IMR-90 (cell line): ENCODE measurements at regions not wholly inside any gene's neighbourhood (a gene's known extent, or its start where the extent isn't known, plus 50 kb on each side); places are given as distances from the start of the nearest gene placed in this dataset.
"Not testable (repeated sequence)": the region's sequence is repeated elsewhere in the genome, so short reads cannot be mapped to it uniquely, and the experiment has no call there.

Experiments used
- ATAC-seq: fragments of 200-7000 bp; cut with Tn5 transposase; 2 replicates; pipeline ENCODE4 v1.9.1; 2020; ENCODE audit warnings: low read depth, mild to moderate bottlenecking, moderate library complexity
- BruUV-seq: library from RNA; stranded (reverse); fragments of 400-500 nt; replicated peaks from 2 replicates; lab custom pipeline; 2021; lab: Mats Ljungman, UMichigan
- CTCF ChIA-PET: fragments of 300-600 bp; formaldehyde crosslinking; extraction: SDS; loops from one replicate; lab custom pipeline; 2021; ENCODE audit warnings: antibody characterized with exemption; lab: Yijun Ruan, JAX
- POLR2A ChIA-PET: fragments of 300-600 bp; sonication (Branson Sonifier 250); formaldehyde crosslinking; loops from one replicate; lab custom pipeline; 2022; ENCODE audit warnings: antibody characterized with exemption; ENCODE audit not compliant: unreplicated experiment; lab: Charles Lee
- DNase-seq: peaks from one replicate; pipeline ENCODE4 v3.0.0; 2013
- H2AFZ ChIP-seq: replicated peaks from 2 replicates; pipeline ENCODE3; 2013; ENCODE audit warnings: low read length, mild to moderate bottlenecking; ENCODE audit not compliant: poor library complexity
- H2AK5ac ChIP-seq: 2 replicates; pipeline ENCODE4 v1.6.1; 2013; ENCODE audit warnings: low read depth, low read length, inconsistent platforms
- H2AK9ac ChIP-seq: replicated peaks from 2 replicates; pipeline ENCODE3; 2013; ENCODE audit warnings: mild to moderate bottlenecking, low read depth, low read length, moderate library complexity; ENCODE audit not compliant: poor library complexity
- H2BK120ac ChIP-seq: 2 replicates; pipeline ENCODE4 v1.6.1; 2013; ENCODE audit warnings: low read depth, low read length, inconsistent platforms
- H2BK15ac ChIP-seq: 3 replicates; pipeline ENCODE4 v1.6.1; 2013; ENCODE audit warnings: low read depth, low read length, inconsistent platforms
- H2BK20ac ChIP-seq: 2 replicates; pipeline ENCODE4 v1.6.1; 2013; ENCODE audit warnings: low read depth, mild to moderate bottlenecking, inconsistent platforms, low read length, moderate library complexity
- H2BK5ac ChIP-seq: 2 replicates; pipeline ENCODE4 v1.6.1; 2013; ENCODE audit warnings: mild to moderate bottlenecking, low read depth, low read length, inconsistent platforms; ENCODE audit not compliant: poor library complexity, severe bottlenecking
- H3K14ac ChIP-seq: replicated peaks from 2 replicates; pipeline ENCODE4 v1.6.1; 2013; ENCODE audit warnings: low read depth, low read length, inconsistent platforms
- H3K18ac ChIP-seq: 2 replicates; pipeline ENCODE4 v1.6.1; 2013; ENCODE audit warnings: low read depth, low read length, control low read depth
- H3K23ac ChIP-seq: 2 replicates; pipeline ENCODE4 v1.6.1; 2013; ENCODE audit warnings: low read depth, low read length, inconsistent platforms
- H3K27ac ChIP-seq: 2 replicates; pipeline ENCODE4 v1.5.1; 2013; ENCODE audit warnings: mild to moderate bottlenecking, control low read depth, low read length; ENCODE audit not compliant: insufficient read depth
- H3K27me3 ChIP-seq: 2 replicates; pipeline ENCODE4 v1.6.1; 2013; ENCODE audit warnings: low read length; ENCODE audit not compliant: control insufficient read depth, insufficient read depth
- H3K36me3 ChIP-seq: 2 replicates; pipeline ENCODE4 v1.6.1; 2013; ENCODE audit warnings: low read length, mixed read lengths; ENCODE audit not compliant: control insufficient read depth, insufficient read depth
- H3K4ac ChIP-seq: 2 replicates; pipeline ENCODE4 v1.6.1; 2013; ENCODE audit warnings: low read depth, low read length, inconsistent platforms
- H3K4me1 ChIP-seq: 2 replicates; pipeline ENCODE4 v1.6.1; 2013; ENCODE audit warnings: low read length, mixed read lengths; ENCODE audit not compliant: control insufficient read depth, insufficient read depth
- H3K4me2 ChIP-seq: 2 replicates; pipeline ENCODE4 v1.6.1; 2013; ENCODE audit warnings: low read depth, mild to moderate bottlenecking, control low read depth, low read length, moderate library complexity
- H3K4me3 ChIP-seq: 2 replicates; pipeline ENCODE4 v1.5.1; 2013; ENCODE audit warnings: low read depth, mild to moderate bottlenecking, control low read depth, low read length, moderate library complexity; ENCODE audit not compliant: insufficient read depth
- H3K56ac ChIP-seq: 2 replicates; pipeline ENCODE4 v1.6.1; 2013; ENCODE audit warnings: low read length, inconsistent platforms; ENCODE audit not compliant: insufficient read depth; ENCODE audit errors: extremely low read depth
- H3K79me1 ChIP-seq, 2 experiments: 2 replicates each; pipeline ENCODE4 v1.6.1; 2013; ENCODE audit warnings: low read length in 2 of 2, inconsistent platforms in 1 of 2, low read depth in 1 of 2
- H3K9ac ChIP-seq: 2 replicates; pipeline ENCODE4 v1.6.1; 2013; ENCODE audit warnings: low read depth, low read length, control low read depth
- H3K9me1 ChIP-seq: 2 replicates; pipeline ENCODE4 v1.6.1; 2013; ENCODE audit warnings: low read length, inconsistent platforms; ENCODE audit not compliant: insufficient read depth
- H3K9me3 ChIP-seq: 2 replicates; pipeline ENCODE4 v1.6.1; 2013; ENCODE audit warnings: low read length; ENCODE audit not compliant: control insufficient read depth, insufficient read depth
- H4K20me1 ChIP-seq: 2 replicates; pipeline ENCODE4 v1.6.1; 2013; ENCODE audit warnings: low read length, inconsistent platforms; ENCODE audit not compliant: insufficient read depth
- H4K5ac ChIP-seq: 2 replicates; pipeline ENCODE4 v1.6.1; 2013; ENCODE audit warnings: mild to moderate bottlenecking, low read depth, low read length, control low read depth
- H4K8ac ChIP-seq, 2 experiments: 2 replicates each; pipeline ENCODE4 v1.6.1; 2013; ENCODE audit warnings: low read depth in 2 of 2, low read length in 2 of 2, control low read depth in 1 of 2, inconsistent platforms in 1 of 2
- H4K91ac ChIP-seq: 2 replicates; pipeline ENCODE4 v1.6.1; 2013; ENCODE audit warnings: low read depth, low read length, inconsistent platforms; ENCODE audit not compliant: insufficient read depth
- CEBPB ChIP-seq: IDR thresholded peaks from 2 replicates; pipeline ENCODE4 v1.6.1; 2012; ENCODE audit warnings: low read depth, low read length, improper control_type of control experiment
- WGBS, 2 experiments: methylation state at CpG; one replicate each; pipeline versions ENCODE4 v1.1.5 to v1.1.7; 2013; ENCODE audit warnings: missing lambda C conversion rate in 2 of 2; ENCODE audit not compliant: insufficient read length in 1 of 2; ENCODE audit errors: extremely low coverage in 2 of 2; 5-methylcytosine and 5-hydroxymethylcytosine counted together
- dilution Hi-C: fragments of 300-500 bp; cut with HindIII; formaldehyde crosslinking; loops from one replicate; pipeline ENCODE4 v1.14.3; 2018; ENCODE audit warnings: low sequenced_read_pairs; ENCODE audit not compliant: unreplicated experiment
- in situ Hi-C: fragments of 300-500 bp; cut with MboI; formaldehyde crosslinking; loops from 3 replicates; pipeline ENCODE4 v1.14.3; 2019; ENCODE audit warnings: low sequenced_read_pairs, inconsistent platforms, mixed read lengths
- intact Hi-C: fragments of 100-400 bp; cut with micrococcal nuclease; formaldehyde crosslinking; loops from 2 replicates; pipeline ENCODE4 v1.10.0; 2022

- 88% methylated on average over 15 of the region's 60 CpGs; no CpG with 5 or more reads in 1 of the 2 experiments for WGBS, 2 experiments
- not testable (repeated sequence) for ATAC-seq, BruUV-seq
Measured at GRCh38 chrX:13378562-13379518, 59.0 kb upstream of the ATXN3L start.

More at GRCh38 chrX:13378562-13379518, 59.0 kb upstream of the ATXN3L start:
- H2AK9ac ChIP-seq, dilution Hi-C loops, H3K4me2 ChIP-seq, H4K20me1 ChIP-seq, H2AFZ ChIP-seq, H3K4me3 ChIP-seq, H3K14ac ChIP-seq, H3K27ac ChIP-seq, CTCF ChIA-PET, H3K27me3 ChIP-seq, H4K91ac ChIP-seq, H4K5ac ChIP-seq, H3K23ac ChIP-seq, DNase-seq, H3K79me1 ChIP-seq, H3K9ac ChIP-seq, POLR2A ChIA-PET, H3K36me3 ChIP-seq, H3K9me1 ChIP-seq, H2BK15ac ChIP-seq, H3K9me3 ChIP-seq, H3K56ac ChIP-seq, H4K8ac ChIP-seq: not testable (repeated sequence)
- H3K18ac ChIP-seq: peak overlapping the region; percentile 96
- peak overlapping the region; percentile 51; the same call in 1 of the 2 replicates for H3K4ac ChIP-seq
- in situ Hi-C loops: loop anchor here (10.0 kb wide), 1 partner anchor 394 kb away; no protein-coding TSS in a partner anchor
- H2AK5ac ChIP-seq: peak overlapping the region; percentile 29; the same call in 1 of the 2 replicates
- peak overlapping the region; percentile 38 for H2BK5ac ChIP-seq
- H2BK120ac ChIP-seq: peak overlapping the region; percentile 77; the same call in 1 of the 2 replicates
- TF ChIP-seq CEBPB: 0 out of 2 replicates have a peak, but pooled peaks have one; percentile 4
- peaks cover 11% of the 10 kb centered on the region for H3K4me1 ChIP-seq
- peak overlapping the region; percentile 86; the same call in 1 of the 2 replicates for H2BK20ac ChIP-seq
- intact Hi-C loops: loop anchor here (10.0 kb wide), 2 partner anchors 164 to 254 kb away; no protein-coding TSS in a partner anchor
